ENCODE measurements at regions not wholly inside any gene's neighbourhood (a gene's known extent, or its start where the extent isn't known, plus 50 kb on each side); places are given as distances from the start of the nearest gene placed in this dataset.

DNA sequence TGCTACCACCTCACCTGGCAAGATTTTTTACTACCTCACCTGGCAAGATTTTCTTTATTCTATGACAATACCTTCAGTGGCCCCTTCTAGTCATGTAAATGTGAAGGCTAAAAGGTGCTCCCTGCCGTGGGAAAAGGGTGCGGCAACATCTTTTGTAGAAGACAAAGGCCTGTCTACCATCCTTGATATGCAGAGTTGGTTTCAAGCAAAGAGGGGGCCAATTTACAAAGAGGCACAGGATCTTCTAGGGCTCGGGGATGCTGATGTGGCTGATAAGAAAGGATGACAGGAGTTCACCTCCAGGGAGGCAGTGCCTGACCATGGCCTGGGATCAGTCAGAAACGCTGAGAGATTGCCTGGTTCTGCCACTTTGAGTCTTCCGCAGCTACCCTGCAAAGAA lies 165.4 kb upstream of the SLC1A4 start:
- TF ChIP-seq POLR2A (IDR thresholded peaks at IDR 0.05; ENCODE audit: low read depth, low read length) = no peak
- TF ChIP-seq, protein P1, sequence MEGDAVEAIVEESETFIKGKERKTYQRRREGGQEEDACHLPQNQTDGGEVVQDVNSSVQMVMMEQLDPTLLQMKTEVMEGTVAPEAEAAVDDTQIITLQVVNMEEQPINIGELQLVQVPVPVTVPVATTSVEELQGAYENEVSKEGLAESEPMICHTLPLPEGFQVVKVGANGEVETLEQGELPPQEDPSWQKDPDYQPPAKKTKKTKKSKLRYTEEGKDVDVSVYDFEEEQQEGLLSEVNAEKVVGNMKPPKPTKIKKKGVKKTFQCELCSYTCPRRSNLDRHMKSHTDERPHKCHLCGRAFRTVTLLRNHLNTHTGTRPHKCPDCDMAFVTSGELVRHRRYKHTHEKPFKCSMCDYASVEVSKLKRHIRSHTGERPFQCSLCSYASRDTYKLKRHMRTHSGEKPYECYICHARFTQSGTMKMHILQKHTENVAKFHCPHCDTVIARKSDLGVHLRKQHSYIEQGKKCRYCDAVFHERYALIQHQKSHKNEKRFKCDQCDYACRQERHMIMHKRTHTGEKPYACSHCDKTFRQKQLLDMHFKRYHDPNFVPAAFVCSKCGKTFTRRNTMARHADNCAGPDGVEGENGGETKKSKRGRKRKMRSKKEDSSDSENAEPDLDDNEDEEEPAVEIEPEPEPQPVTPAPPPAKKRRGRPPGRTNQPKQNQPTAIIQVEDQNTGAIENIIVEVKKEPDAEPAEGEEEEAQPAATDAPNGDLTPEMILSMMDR (IDR thresholded peaks at IDR 0.05; ENCODE audit: extremely low read depth in 1 of 2, insufficient read depth in 1 of 2, low read depth in 1 of 2, low read length in 2 of 2) = no peak

Measured in endothelial cell of umbilical vein (primary cell).